ENCODE measurements at regions not wholly inside any gene's neighbourhood (a gene's known extent, or its start where the extent isn't known, plus 50 kb on each side); places are given as distances from the start of the nearest gene placed in this dataset.

- no peak for TF ChIP-seq CTCF (conservative IDR thresholded peaks at IDR 0.05)
- no peak for TF ChIP-seq ZFX (IDR thresholded peaks at IDR 0.05)
These were observed 60.7 kb upstream of the ITPKB start for GRCh38 chr1:226799634-226800281.
